ENCODE measurements at regions not wholly inside any gene's neighbourhood (a gene's known extent, or its start where the extent isn't known, plus 50 kb on each side); places are given as distances from the start of the nearest gene placed in this dataset.

- no peak for TF ChIP-seq POLR2A (IDR thresholded peaks at IDR 0.05; ENCODE audit: low read length)
- TF ChIP-seq GATA1 (IDR thresholded peaks at IDR 0.05; ENCODE audit: low read depth, low read length) = no peak
These were observed 255.5 kb downstream of the RASSF9 start for GRCh38 chr12:85580562-85581168.
